Prostate gland (tissue), 2 donors: ENCODE measurements at regions not wholly inside any gene's neighbourhood (a gene's known extent, or its start where the extent isn't known, plus 50 kb on each side); places are given as distances from the start of the nearest gene placed in this dataset.

Experiments used
- CTCF ChIP-seq, 4 experiments: fragments of 200-600 bp in 2 of 4; fragments of 450-650 bp in 2 of 4; sonication (generic) in 2 of 4; IDR thresholded peaks; 1 replicate in 3 of 4; 2 replicates in 1 of 4; pipeline ENCODE4 v1.5.1; 2016 to 2019; ENCODE audit warnings: antibody characterized with exemption in 4 of 4, mild to moderate bottlenecking in 2 of 4, moderate library complexity in 2 of 4
- POLR2A ChIP-seq: fragments of 450-650 bp; IDR thresholded peaks from one replicate; pipeline ENCODE4 v1.6.1; 2016; ENCODE audit warnings: antibody characterized with exemption, mild to moderate bottlenecking

- TF ChIP-seq CTCF (IDR thresholded peaks at IDR 0.05) (no peak), POLR2A (no peak)
These were observed 142.5 kb upstream of the DPT start for GRCh38 chr1:168871531-168871930.
